ENCODE measurements at regions not wholly inside any gene's neighbourhood (a gene's known extent, or its start where the extent isn't known, plus 50 kb on each side); places are given as distances from the start of the nearest gene placed in this dataset.

DNA sequence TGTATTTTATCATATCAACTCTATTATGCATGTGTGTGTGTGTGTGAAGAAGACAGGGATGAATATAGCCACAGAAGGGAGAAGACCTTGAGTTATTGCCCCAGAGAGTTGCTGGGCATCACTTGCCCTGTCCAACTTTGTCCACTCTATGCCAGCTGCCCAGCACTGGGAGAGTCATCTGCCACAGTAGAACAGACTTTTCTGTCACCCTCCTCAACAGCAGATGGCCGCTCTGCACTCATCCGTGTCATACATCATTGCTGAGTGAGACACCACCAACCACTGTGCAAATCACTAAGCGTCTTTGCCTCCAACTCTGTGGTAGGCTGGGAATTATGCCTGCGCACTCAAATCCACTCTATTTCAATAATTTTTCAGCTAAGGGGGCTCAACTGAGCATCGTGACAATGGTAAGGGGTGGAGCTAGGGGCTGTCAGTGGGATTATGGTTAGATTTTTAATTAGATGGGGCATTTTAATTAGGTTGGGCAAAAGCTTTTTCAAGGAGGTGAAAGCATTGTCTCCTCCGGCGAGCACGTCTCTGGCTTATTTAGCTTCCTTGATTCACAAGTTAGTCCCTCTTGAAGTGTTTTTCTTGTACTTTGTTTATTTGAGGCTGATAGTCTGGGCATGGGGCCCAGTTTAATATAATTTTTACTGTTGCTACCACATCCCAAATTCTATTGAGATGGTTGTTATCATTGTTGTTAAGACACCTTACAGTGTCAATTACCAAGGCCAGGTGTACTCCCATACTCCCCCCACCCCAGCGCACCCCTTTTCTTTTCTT lies 100.1 kb upstream of the KLF3 start:
- WGBS (ENCODE audit: insufficient coverage, low lambda C conversion rate): 80% methylated on average over 1 of the region's 9 CpGs
- DNase-seq: no peak
- Histone ChIP-seq H3K4me3 (ENCODE audit: low read length) (no peak overlapping the region), H3K36me3 (ENCODE audit: control insufficient read depth, insufficient read depth, low read length) (no peaks in the 10 kb centered on the region), H3K27me3 (ENCODE audit: control insufficient read depth, insufficient read depth, low read length) (no peaks in the 10 kb centered on the region), H3K27ac (ENCODE audit: low read length) (no peak overlapping the region), H3K9me3 (ENCODE audit: control insufficient read depth, low read depth, low read length) (no peaks in the 10 kb centered on the region), H3K4me1 (ENCODE audit: control insufficient read depth, insufficient read depth, low read length) (peaks cover 12% of the 10 kb centered on the region)

DNA sequence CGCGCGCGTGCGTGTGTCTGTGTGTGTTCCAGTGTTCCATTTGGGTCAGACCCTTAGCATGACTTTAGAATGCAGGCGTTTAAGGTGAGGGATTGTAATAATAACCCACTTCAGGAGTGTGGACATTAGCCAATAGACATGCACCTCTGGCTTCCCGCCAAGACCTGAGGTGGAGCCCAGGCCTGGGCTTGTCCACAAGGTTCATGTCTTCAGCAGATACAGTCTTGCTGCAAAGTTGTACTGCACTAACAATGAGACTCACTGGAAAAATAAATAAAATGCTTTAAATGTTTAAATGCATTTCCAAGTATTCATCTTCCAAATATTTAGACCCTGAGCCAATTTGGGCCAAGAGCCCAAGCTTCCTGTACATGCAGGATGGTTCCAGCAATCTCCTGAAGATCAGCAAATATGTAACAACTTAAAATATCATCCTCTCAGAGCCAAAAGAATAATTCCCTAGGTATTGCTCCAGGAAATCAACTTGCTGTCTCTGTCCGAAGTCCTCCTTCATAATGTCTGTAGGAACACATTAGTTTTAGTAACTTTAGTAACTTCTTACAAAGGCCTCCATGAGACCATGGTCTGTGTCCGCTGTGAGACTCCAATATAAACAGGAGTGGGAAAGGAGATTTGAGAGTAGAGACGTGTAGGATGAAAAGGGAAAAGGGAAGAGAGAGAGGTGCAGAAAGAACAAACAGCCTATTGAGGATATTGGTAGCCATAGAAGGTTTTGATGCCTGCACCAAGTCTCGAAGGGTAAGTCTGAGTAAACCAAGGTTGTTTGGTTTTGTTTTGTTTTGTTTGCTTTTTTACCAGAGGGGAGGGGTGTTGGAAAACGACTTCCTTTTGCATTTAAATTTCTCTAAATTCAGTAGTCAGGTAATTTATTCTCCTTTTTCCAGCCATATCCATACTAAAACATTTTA lies 98.5 kb upstream of the KLF3 start:
- Histone ChIP-seq H3K4me1 (ENCODE audit: control insufficient read depth, insufficient read depth, low read length) (peaks cover 8% of the 10 kb centered on the region), H3K4me3 (ENCODE audit: low read length) (no peak overlapping the region), H3K9me3 (ENCODE audit: control insufficient read depth, low read depth, low read length) (no peaks in the 10 kb centered on the region), H3K27me3 (ENCODE audit: control insufficient read depth, insufficient read depth, low read length) (no peaks in the 10 kb centered on the region), H3K36me3 (ENCODE audit: control insufficient read depth, insufficient read depth, low read length) (no peaks in the 10 kb centered on the region), H3K27ac (ENCODE audit: low read length) (no peak overlapping the region)
- DNase-seq: peak in 1 of 2 donors; percentile 28
- 50% methylated on average over 2 of the region's 12 CpGs for WGBS (ENCODE audit: insufficient coverage, low lambda C conversion rate)

DNA sequence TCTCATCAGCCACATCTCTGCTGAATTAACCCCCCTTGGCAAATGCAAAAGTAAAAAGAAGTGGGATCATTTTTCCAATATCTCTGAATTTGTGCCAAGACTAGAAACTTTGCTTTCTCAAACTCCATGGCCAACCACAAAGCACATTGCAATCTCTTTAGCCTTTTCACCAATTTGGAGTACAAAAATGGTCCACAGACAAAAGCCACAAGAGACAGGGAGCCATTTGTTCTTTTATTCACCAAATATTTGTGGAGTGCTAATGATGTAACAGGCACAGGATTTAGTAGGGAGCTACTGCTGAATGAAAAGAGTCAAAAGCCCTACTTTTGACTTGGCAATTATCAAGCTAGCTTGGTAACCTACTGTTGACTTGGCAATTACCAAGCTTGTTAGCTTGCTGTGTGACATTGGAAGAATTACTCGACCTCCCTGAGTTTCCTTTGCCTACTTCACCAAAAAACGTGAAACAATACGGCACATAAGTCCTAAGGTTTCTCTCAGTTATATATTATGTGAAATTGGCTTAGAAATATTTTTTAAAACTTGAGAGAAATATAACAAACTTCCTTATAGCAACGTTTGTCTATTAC lies 97.1 kb upstream of the KLF3 start:
- WGBS (ENCODE audit: insufficient coverage, low lambda C conversion rate): 83% methylated on average over 1 of the region's 4 CpGs

DNA sequence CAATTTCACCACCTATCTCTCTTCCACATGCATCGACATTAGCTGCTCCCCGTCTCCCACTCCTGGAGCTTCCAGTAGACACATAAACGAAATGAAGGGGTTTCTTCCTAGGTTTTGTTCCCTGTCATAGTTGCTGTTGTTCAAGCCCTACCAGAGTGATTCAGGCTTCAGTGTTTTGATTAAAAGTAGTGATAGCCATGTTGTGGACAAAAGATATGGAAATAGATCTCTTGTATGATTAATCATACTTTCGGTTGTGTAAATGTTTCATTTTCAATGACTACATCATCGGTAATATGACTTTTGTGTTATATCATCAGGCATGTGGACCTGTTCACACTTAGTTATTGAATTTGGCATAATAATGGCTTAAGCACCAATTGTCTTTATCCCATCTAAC lies 96.5 kb upstream of the KLF3 start:
- no peak for DNase-seq
- WGBS (ENCODE audit: insufficient coverage, low lambda C conversion rate): no CpG with 5 or more reads among the region's 5 CpGs
- no peak overlapping the region for H3K27ac ChIP-seq (ENCODE audit: low read length)
- H3K9me3 ChIP-seq (ENCODE audit: control insufficient read depth, low read depth, low read length): no peaks in the 10 kb centered on the region
- H3K4me3 ChIP-seq (ENCODE audit: low read length): no peak overlapping the region
- peaks cover 24% of the 10 kb centered on the region for H3K4me1 ChIP-seq (ENCODE audit: control insufficient read depth, insufficient read depth, low read length)
- H3K27me3 ChIP-seq (ENCODE audit: control insufficient read depth, insufficient read depth, low read length): no peaks in the 10 kb centered on the region
- no peaks in the 10 kb centered on the region for H3K36me3 ChIP-seq (ENCODE audit: control insufficient read depth, insufficient read depth, low read length)

More for the DNA sequence above, 97.1 kb upstream of the KLF3 start:
- H3K4me3 ChIP-seq (ENCODE audit: low read length): no peak overlapping the region
- no peaks in the 10 kb centered on the region for H3K9me3 ChIP-seq (ENCODE audit: control insufficient read depth, low read depth, low read length)
- no peaks in the 10 kb centered on the region for H3K36me3 ChIP-seq (ENCODE audit: control insufficient read depth, insufficient read depth, low read length)
- H3K27ac ChIP-seq (ENCODE audit: low read length): no peak overlapping the region
- DNase-seq: no peak
- H3K4me1 ChIP-seq (ENCODE audit: control insufficient read depth, insufficient read depth, low read length): peaks cover 18% of the 10 kb centered on the region
- no peaks in the 10 kb centered on the region for H3K27me3 ChIP-seq (ENCODE audit: control insufficient read depth, insufficient read depth, low read length)

DNA sequence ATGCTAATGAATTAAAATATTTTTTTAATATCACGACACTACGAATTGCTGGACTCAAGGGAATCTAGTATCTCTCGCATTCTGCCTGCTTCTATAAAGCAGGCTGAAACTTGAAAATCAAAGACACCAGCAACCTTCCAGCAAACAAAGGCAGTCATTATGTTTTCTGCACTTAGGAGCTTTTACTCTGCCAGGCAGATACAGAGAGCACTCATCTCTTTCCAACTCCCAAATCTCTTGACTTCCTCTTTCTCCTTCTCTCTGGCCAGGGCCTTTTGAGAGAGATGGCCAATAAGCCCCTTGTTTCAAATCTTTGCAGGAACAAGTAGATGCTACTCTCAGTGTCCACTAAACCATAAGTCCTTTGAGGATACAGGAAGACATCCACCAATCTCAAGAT lies 95.2 kb upstream of the KLF3 start:
- DNase-seq: no peak
- no peaks in the 10 kb centered on the region for H3K9me3 ChIP-seq (ENCODE audit: control insufficient read depth, low read depth, low read length)
- H3K4me3 ChIP-seq (ENCODE audit: low read length): no peak overlapping the region
- no peaks in the 10 kb centered on the region for H3K36me3 ChIP-seq (ENCODE audit: control insufficient read depth, insufficient read depth, low read length)
- no peak overlapping the region for H3K27ac ChIP-seq (ENCODE audit: low read length)
- peaks cover 33% of the 10 kb centered on the region for H3K4me1 ChIP-seq (ENCODE audit: control insufficient read depth, insufficient read depth, low read length)
- H3K27me3 ChIP-seq (ENCODE audit: control insufficient read depth, insufficient read depth, low read length): no peaks in the 10 kb centered on the region
- 100% methylated on average over 1 of the region's 3 CpGs for WGBS (ENCODE audit: insufficient coverage, low lambda C conversion rate)

DNA sequence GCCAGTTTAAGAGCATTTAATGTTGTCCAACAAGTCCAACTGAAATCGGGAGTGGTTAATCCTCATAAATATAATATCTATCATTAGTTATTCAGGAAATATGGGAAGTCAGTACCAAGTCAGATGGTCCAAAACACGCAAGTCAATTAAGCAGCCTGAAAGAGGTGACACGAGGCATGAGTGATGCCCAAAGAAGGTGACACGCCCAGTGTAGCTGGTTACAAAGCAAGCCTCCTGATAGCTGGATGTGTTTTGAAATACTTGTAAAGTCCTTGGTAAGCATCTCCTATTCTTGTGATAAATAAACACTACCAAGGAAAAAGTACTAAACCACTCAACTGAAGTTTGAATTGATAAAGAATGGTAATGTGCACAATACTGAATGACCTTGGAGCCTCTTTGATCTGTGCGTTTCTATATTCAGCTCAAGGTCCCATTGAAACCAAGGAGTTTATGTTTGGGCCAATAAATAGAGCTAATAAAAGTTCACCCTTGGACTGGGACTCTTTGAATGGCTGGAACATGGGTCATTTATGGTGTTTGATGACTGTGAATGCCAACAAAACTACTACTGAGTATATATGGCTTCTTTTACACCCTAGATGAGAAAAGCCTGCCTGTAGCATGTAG lies 93.2 kb upstream of the KLF3 start:
- DNase-seq: peak; percentile 91 to 99
- Histone ChIP-seq H3K4me1 (ENCODE audit: control insufficient read depth, insufficient read depth, low read length) (peaks cover 39% of the 10 kb centered on the region), H3K27me3 (ENCODE audit: control insufficient read depth, insufficient read depth, low read length) (no peaks in the 10 kb centered on the region), H3K9me3 (ENCODE audit: control insufficient read depth, low read depth, low read length) (no peaks in the 10 kb centered on the region), H3K4me3 (ENCODE audit: low read length) (no peak overlapping the region), H3K36me3 (ENCODE audit: control insufficient read depth, insufficient read depth, low read length) (no peaks in the 10 kb centered on the region), H3K27ac (ENCODE audit: low read length) (peak overlapping the region; percentile 98)
- WGBS (ENCODE audit: insufficient coverage, low lambda C conversion rate): no CpG with 5 or more reads among the region's 5 CpGs

DNA sequence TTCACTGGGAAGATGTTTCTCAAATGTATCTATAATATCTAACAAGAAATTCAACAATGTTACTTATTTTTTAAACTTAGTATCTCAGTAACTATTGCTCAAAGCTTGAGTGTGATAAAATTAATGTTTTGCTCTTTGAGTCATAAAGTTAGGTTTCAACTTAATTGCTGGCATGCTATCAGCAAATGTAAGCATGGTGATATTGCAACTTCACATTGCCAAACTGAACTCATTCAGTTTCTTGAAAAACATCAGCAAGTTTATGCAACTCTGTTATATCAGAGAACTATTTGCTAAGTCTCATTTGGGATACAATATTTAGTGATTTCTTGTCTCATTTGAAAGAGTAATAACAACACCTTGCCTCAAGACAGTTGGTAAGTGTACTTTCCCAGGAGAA lies 91.2 kb upstream of the KLF3 start:
- Histone ChIP-seq H3K9me3 (ENCODE audit: control insufficient read depth, low read depth, low read length) (no peaks in the 10 kb centered on the region), H3K4me3 (ENCODE audit: low read length) (no peak overlapping the region), H3K4me1 (ENCODE audit: control insufficient read depth, insufficient read depth, low read length) (peaks cover 48% of the 10 kb centered on the region), H3K27me3 (ENCODE audit: control insufficient read depth, insufficient read depth, low read length) (no peaks in the 10 kb centered on the region), H3K36me3 (ENCODE audit: control insufficient read depth, insufficient read depth, low read length) (no peaks in the 10 kb centered on the region), H3K27ac (ENCODE audit: low read length) (peak overlapping the region; percentile 98)
- DNase-seq: peak; percentile 50 to 79

DNA sequence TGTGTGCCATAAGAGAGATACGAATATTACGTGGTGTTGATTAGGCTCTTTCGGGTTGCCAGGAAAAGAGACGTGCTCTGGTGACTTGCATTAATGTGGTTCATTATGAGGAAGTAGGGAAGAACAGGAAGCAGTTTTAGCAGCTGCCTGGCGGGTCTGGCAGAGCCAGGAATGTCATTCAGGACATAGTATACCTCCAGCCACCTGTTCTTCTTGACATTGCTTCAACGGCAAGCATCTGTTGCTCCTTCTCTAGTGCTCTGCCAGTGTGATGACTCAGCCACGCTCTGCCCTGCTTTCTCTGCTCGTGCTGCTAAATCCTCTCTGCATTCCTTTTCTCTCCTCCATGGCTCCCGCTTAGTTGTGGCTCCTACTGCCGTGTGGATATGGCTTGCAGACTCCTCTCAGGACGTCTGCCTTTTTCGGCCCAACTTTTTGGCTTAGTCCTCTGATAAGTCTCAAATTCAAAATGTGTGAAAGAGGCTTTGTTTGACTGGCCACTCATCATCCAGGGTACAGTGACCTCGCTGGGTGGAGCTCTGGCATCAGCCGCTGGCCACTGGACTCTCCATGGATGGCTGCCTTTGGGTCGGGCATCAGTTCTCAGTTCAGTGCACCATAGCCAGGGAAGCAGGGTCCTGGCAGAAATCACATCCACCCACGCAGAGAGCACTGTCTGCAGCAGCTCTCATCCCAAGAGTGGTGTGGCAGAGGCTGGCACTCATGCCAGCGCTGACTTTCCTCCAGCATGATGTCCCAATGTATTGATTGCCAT lies 89.3 kb upstream of the KLF3 start:
- H3K27ac ChIP-seq (ENCODE audit: low read length): peak overlapping the region; percentile 0
- peak in 1 of 2 donors; percentile 42 for DNase-seq

DNA sequence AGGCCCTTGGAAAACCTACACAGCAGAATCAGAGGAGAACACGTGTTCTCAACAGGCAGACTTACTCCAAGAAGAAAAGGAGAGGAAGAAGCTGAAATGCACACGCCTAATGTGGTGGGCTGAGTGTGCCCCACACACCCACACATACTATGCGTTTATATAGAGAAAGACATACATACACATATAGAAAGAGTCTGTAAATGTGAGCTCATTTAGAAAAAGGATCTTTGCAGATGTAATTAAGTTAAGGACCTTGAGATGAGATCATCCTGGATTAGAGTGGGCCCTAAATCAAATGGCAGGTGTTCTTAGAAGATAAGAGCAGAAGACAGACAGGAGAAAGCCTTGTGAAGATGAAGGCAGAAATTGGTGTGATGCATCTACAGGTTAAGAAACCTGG lies 87.2 kb upstream of the KLF3 start:
- H3K4me1 ChIP-seq (ENCODE audit: control insufficient read depth, insufficient read depth, low read length): peaks cover 41% of the 10 kb centered on the region
- no CpG with 5 or more reads among the region's 3 CpGs for WGBS (ENCODE audit: insufficient coverage, low lambda C conversion rate)
- H3K36me3 ChIP-seq (ENCODE audit: control insufficient read depth, insufficient read depth, low read length): no peaks in the 10 kb centered on the region
- H3K27ac ChIP-seq (ENCODE audit: low read length): peak overlapping the region; percentile 4
- no peak overlapping the region for H3K4me3 ChIP-seq (ENCODE audit: low read length)
- peak in 1 of 2 donors; percentile 37 for DNase-seq
- no peaks in the 10 kb centered on the region for H3K9me3 ChIP-seq (ENCODE audit: control insufficient read depth, low read depth, low read length)
- no peaks in the 10 kb centered on the region for H3K27me3 ChIP-seq (ENCODE audit: control insufficient read depth, insufficient read depth, low read length)

More for the DNA sequence above, 89.3 kb upstream of the KLF3 start:
- peaks cover 48% of the 10 kb centered on the region for H3K4me1 ChIP-seq (ENCODE audit: control insufficient read depth, insufficient read depth, low read length)
- H3K27me3 ChIP-seq (ENCODE audit: control insufficient read depth, insufficient read depth, low read length): no peaks in the 10 kb centered on the region
- WGBS (ENCODE audit: insufficient coverage, low lambda C conversion rate): 93% methylated on average over 2 of the region's 17 CpGs
- no peaks in the 10 kb centered on the region for H3K36me3 ChIP-seq (ENCODE audit: control insufficient read depth, insufficient read depth, low read length)
- no peak overlapping the region for H3K4me3 ChIP-seq (ENCODE audit: low read length)
- no peaks in the 10 kb centered on the region for H3K9me3 ChIP-seq (ENCODE audit: control insufficient read depth, low read depth, low read length)
